ENCODE measurements at regions not wholly inside any gene's neighbourhood (a gene's known extent, or its start where the extent isn't known, plus 50 kb on each side); places are given as distances from the start of the nearest gene placed in this dataset.

GRCh38 chr3:159339131-159339530 is 537.3 kb downstream of the MFSD1 start:
- TF ChIP-seq, protein P1, sequence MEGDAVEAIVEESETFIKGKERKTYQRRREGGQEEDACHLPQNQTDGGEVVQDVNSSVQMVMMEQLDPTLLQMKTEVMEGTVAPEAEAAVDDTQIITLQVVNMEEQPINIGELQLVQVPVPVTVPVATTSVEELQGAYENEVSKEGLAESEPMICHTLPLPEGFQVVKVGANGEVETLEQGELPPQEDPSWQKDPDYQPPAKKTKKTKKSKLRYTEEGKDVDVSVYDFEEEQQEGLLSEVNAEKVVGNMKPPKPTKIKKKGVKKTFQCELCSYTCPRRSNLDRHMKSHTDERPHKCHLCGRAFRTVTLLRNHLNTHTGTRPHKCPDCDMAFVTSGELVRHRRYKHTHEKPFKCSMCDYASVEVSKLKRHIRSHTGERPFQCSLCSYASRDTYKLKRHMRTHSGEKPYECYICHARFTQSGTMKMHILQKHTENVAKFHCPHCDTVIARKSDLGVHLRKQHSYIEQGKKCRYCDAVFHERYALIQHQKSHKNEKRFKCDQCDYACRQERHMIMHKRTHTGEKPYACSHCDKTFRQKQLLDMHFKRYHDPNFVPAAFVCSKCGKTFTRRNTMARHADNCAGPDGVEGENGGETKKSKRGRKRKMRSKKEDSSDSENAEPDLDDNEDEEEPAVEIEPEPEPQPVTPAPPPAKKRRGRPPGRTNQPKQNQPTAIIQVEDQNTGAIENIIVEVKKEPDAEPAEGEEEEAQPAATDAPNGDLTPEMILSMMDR (IDR thresholded peaks at IDR 0.05): no peak
- intact Hi-C loops (cut with DNase I; ENCODE audit: low total_unique reads): no loop called here
- H3K9me3 ChIP-seq: peaks cover 0 to 10% (median 0%) of the 10 kb centered on the region in 3 donors
- H3K36me3 ChIP-seq: no peaks in the 10 kb centered on the region
- no peak for DNase-seq
- no peaks in the 10 kb centered on the region for H3K4me1 ChIP-seq
- H3K27me3 ChIP-seq: no peaks in the 10 kb centered on the region
- H3K4me3 ChIP-seq: no peak overlapping the region
- no peak overlapping the region for H3K27ac ChIP-seq

DNA sequence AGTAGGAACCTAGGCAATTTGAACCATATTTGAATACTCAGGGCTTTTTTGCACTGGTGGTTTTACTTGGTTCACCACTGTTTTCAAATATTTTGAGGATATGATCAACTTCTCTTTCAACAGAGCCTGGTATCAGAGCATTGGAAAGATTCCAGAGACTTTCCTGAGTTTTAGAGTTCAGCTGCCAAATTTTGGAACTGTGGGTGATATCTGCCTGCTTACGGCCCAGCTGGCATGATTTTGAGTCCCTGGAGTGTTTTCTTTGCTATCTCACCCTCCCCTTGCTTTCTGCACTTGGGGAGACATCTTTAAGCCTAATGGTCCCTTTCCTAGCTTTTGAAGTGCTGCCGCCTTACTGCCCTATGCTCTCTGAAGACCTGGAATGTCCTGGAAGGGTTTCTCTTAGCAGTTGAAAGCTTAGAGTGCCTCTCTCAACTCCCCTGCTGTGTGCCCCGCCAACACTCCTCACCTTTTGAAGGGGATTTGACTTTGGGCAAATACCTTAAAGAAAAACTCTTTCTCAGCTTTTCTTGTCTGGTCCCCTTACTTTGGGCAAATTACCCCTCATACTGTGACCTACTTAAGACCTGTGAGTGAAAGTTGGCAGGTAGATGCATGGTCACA is 539.1 kb downstream of the MFSD1 start:
- H3K4me3 ChIP-seq: no peak overlapping the region
- H3K36me3 ChIP-seq: no peaks in the 10 kb centered on the region
- TF ChIP-seq, protein P1 (IDR thresholded peaks at IDR 0.05): no peak
- no peaks in the 10 kb centered on the region for H3K4me1 ChIP-seq
- H3K9me3 ChIP-seq: peaks cover 0 to 10% (median 0%) of the 10 kb centered on the region in 3 donors
- H3K27me3 ChIP-seq: no peaks in the 10 kb centered on the region
- intact Hi-C loops (cut with DNase I; ENCODE audit: low total_unique reads): no loop called here
- no peak for DNase-seq
- H3K27ac ChIP-seq: no peak overlapping the region

DNA sequence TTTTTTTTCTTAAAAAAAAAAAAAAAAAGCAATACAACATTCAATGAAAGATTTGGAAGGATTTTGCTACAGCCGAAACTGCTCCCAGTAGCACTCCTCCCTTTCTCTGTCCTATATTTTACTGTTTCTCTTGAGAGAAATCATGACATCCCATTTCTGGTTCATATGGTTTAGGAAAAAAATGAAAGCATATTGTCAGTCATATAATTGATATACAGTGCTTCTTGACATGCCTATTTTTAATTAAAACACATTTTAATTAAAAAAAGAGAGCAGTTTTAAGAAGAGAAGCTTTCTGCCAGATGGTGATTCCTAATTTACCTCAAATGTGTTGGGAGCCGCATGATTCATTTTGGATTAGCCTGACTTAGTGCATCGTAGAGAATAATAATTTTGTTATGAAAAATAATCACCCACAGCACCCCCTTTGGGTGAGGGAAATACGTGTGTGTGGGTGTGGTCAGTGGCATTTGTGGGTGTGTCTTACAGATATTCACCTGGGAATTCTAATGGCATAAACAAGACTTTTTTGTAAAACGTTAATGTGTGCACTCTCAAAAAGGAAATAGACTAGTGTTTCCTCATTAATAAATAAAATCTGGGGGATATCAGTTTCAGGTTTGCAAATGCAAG is 544.5 kb downstream of the MFSD1 start:
- Histone ChIP-seq H3K27me3 (no peaks in the 10 kb centered on the region), H3K9me3 (peaks cover 0 to under 1% (median 0%) of the 10 kb centered on the region in 3 donors), H3K4me1 (no peaks in the 10 kb centered on the region), H3K36me3 (no peaks in the 10 kb centered on the region), H3K27ac (no peak overlapping the region), H3K4me3 (no peak overlapping the region)
- intact Hi-C loops (cut with DNase I; ENCODE audit: low total_unique reads): no loop called here
- DNase-seq: no peak
- TF ChIP-seq, protein P1 (IDR thresholded peaks at IDR 0.05): no peak

DNA sequence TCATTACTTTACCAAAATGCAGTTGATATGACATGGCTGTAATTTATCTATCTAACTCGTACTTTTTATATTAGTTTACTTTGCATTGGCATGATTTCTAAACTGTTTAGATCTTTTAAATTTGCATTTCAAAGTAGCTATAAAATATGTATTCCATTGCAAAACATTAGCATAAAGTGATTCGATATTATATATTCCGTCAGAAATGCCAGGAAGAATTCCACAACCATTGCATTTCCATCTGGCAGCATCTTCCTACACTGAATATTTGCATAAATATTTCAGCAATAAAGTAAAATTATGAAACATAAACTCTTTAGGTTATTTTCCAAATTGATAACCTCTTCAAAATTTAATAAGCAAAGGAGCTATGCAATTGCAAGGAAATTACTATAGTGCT is 546.6 kb downstream of the MFSD1 start:
- Histone ChIP-seq H3K36me3 (no peaks in the 10 kb centered on the region), H3K27ac (no peak overlapping the region), H3K4me1 (no peaks in the 10 kb centered on the region), H3K9me3 (no peaks in the 10 kb centered on the region), H3K4me3 (no peak overlapping the region), H3K27me3 (no peaks in the 10 kb centered on the region)
- intact Hi-C loops (cut with DNase I; ENCODE audit: low total_unique reads): no loop called here
- DNase-seq: no peak
- TF ChIP-seq, protein P1 (IDR thresholded peaks at IDR 0.05): no peak

DNA sequence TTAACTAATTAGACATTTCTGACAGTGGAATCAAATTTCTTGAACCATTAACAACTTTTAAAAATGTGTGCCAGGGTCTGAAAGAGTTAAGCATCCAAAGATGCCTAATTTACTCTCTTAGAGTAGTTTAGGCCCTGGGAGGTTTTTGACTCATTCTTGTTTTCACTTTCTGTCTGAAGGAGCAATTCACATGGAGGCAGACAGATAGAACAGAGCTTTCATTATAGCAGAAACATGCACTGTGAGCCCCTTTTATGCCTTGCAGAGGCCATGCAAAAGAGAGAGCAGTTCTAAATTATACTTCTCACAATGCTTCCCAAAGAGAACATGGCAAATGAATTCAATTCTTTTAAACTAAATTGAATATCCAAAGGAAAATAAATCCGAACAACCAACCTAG is 554.8 kb downstream of the MFSD1 start:
- intact Hi-C loops (cut with DNase I; ENCODE audit: low total_unique reads): no loop called here
- TF ChIP-seq, protein P1 (IDR thresholded peaks at IDR 0.05): no peak
- no peaks in the 10 kb centered on the region for H3K9me3 ChIP-seq
- no peak overlapping the region for H3K4me3 ChIP-seq
- H3K36me3 ChIP-seq: no peaks in the 10 kb centered on the region
- no peak for DNase-seq
- H3K27me3 ChIP-seq: no peaks in the 10 kb centered on the region
- H3K4me1 ChIP-seq: no peaks in the 10 kb centered on the region
- H3K27ac ChIP-seq: no peak overlapping the region
